CD4-positive, alpha-beta T cell treated with Interleukin-2 at 100 ng/mL for 4 hours (primary cell): ENCODE measurements at regions not wholly inside any gene's neighbourhood (a gene's known extent, or its start where the extent isn't known, plus 50 kb on each side); places are given as distances from the start of the nearest gene placed in this dataset.

ENCODE experiments used
- DNase-seq: peaks from one replicate; pipeline ENCODE4 v3.0.0-alpha.2; 2020; ENCODE audit warnings: low spot score

GRCh38 chr10:14391342-14391741 lies 60.6 kb upstream of the FRMD4A start:
- DNase-seq: no peak

- peak; percentile 31 for DNase-seq
Measured at GRCh38 chr10:14389981-14390590, 59.4 kb upstream of the FRMD4A start.

- DNase-seq: peak; percentile 13
Measured at GRCh38 chr10:14385596-14386593, 55.2 kb upstream of the FRMD4A start.

- no peak for DNase-seq
Measured at GRCh38 chr10:14384915-14385314, 54.2 kb upstream of the FRMD4A start.

- no peak for DNase-seq
Measured at GRCh38 chr10:14384116-14384730, 53.5 kb upstream of the FRMD4A start.

GRCh38 chr10:14383266-14383665 lies 52.5 kb upstream of the FRMD4A start:
- DNase-seq: no peak

GRCh38 chr10:14382531-14382930 lies 51.8 kb upstream of the FRMD4A start:
- DNase-seq: no peak

GRCh38 chr10:14382022-14382421 lies 51.3 kb upstream of the FRMD4A start:
- DNase-seq: peak; percentile 59

- no peak for DNase-seq
Measured at GRCh38 chr10:14381475-14381874, 50.8 kb upstream of the FRMD4A start.

- no peak for DNase-seq
Measured at GRCh38 chr10:14380746-14381145, 50.0 kb upstream of the FRMD4A start.
